ENCODE measurements at regions not wholly inside any gene's neighbourhood (a gene's known extent, or its start where the extent isn't known, plus 50 kb on each side); places are given as distances from the start of the nearest gene placed in this dataset.
A peak's percentile ranks its signal among the peaks of the same experiment; 100 is the strongest.

- ATAC-seq (no peak), DNase-seq (no peak)
- Histone ChIP-seq H3K4me3 (no peak overlapping the region), H3K4me1 (ENCODE audit: low read depth) (no peaks in the 10 kb centered on the region), H3K36me3 (ENCODE audit: low read depth) (no peaks in the 10 kb centered on the region), H3K9me3 (no peaks in the 10 kb centered on the region)
- intact Hi-C loops (cut with DNase I, micrococcal nuclease) = no loop called here
- no peak for TF ChIP-seq CTCF (IDR thresholded peaks at IDR 0.05)
Observed at GRCh38 chr10:44512431-44513022, 127.6 kb upstream of the CXCL12 start.

GRCh38 chr10:44513591-44513990 lies 128.7 kb upstream of the CXCL12 start:
- Histone ChIP-seq H3K4me1 (ENCODE audit: low read depth) (no peaks in the 10 kb centered on the region), H3K9me3 (no peaks in the 10 kb centered on the region), H3K4me3 (no peak overlapping the region), H3K36me3 (ENCODE audit: low read depth) (no peaks in the 10 kb centered on the region)
- ATAC-seq (no peak), DNase-seq (no peak)
- intact Hi-C loops (cut with DNase I, micrococcal nuclease) = no loop called here
- no peak for TF ChIP-seq CTCF (IDR thresholded peaks at IDR 0.05)

GRCh38 chr10:44516891-44517290 lies 132.0 kb upstream of the CXCL12 start:
- DNase-seq = no peak
- ATAC-seq = no peak
- Histone ChIP-seq H3K4me3 (no peak overlapping the region), H3K9me3 (no peaks in the 10 kb centered on the region), H3K36me3 (ENCODE audit: low read depth) (no peaks in the 10 kb centered on the region), H3K4me1 (ENCODE audit: low read depth) (no peaks in the 10 kb centered on the region)
- TF ChIP-seq CTCF (IDR thresholded peaks at IDR 0.05) = no peak
- intact Hi-C loops (cut with DNase I, micrococcal nuclease) = no loop called here

- Histone ChIP-seq H3K36me3 (ENCODE audit: low read depth) (no peaks in the 10 kb centered on the region), H3K9me3 (no peaks in the 10 kb centered on the region), H3K4me1 (ENCODE audit: low read depth) (no peaks in the 10 kb centered on the region), H3K4me3 (no peak overlapping the region)
- intact Hi-C loops (cut with DNase I, micrococcal nuclease) = no loop called here
- DNase-seq (peak in 1 of 3 donors; percentile 12), ATAC-seq (peak; percentile 36)
- TF ChIP-seq CTCF (IDR thresholded peaks at IDR 0.05) = no peak
Observed at GRCh38 chr10:44517635-44518034, 132.7 kb upstream of the CXCL12 start.

- no peak for ATAC-seq
- intact Hi-C loops (cut with DNase I, micrococcal nuclease) = no loop called here
Observed at GRCh38 chr10:44519361-44519760, 134.5 kb upstream of the CXCL12 start.

More at GRCh38 chr10:44519361-44519760, 134.5 kb upstream of the CXCL12 start:
- no peaks in the 10 kb centered on the region for H3K4me1 ChIP-seq (ENCODE audit: low read depth)
- DNase-seq = no peak
- H3K4me3 ChIP-seq = no peak overlapping the region
- no peaks in the 10 kb centered on the region for H3K36me3 ChIP-seq (ENCODE audit: low read depth)
- no peak for TF ChIP-seq CTCF (IDR thresholded peaks at IDR 0.05)
- H3K9me3 ChIP-seq = no peaks in the 10 kb centered on the region

All from mucosa of descending colon (tissue), 3 donors.